ENCODE measurements at regions not wholly inside any gene's neighbourhood (a gene's known extent, or its start where the extent isn't known, plus 50 kb on each side); places are given as distances from the start of the nearest gene placed in this dataset.
A peak's percentile ranks its signal among the peaks of the same experiment; 100 is the strongest.

- no peak for DNase-seq
These were observed 511.4 kb upstream of the KLF12 start for GRCh38 chr13:74645586-74645985.

GRCh38 chr13:74644229-74644628 lies 510.0 kb upstream of the KLF12 start:
- no peak for DNase-seq

DNA sequence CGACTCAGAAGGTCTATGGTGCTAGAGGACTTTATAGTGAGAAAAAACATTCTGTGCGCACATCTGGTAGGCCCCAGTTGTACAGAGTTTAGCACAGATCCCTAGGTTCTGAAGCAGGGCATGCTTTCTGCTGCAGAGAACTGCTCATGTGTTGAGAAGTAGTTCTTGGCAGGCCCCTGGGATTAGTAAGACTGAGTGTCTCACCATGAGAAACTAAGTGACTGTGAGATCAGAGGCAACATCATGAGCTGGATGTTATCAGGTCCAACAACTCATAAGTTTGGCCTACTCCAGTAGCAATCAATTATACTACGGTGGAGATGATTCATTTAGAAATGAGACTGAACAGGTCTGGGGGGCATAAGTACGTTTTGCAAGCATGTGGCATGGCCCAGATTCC lies 507.4 kb upstream of the KLF12 start:
- no peak for DNase-seq

- no peak for DNase-seq
These were observed 499.5 kb upstream of the KLF12 start for GRCh38 chr13:74633734-74634133.

GRCh38 chr13:74629985-74630384 lies 495.8 kb upstream of the KLF12 start:
- no peak for DNase-seq

DNA sequence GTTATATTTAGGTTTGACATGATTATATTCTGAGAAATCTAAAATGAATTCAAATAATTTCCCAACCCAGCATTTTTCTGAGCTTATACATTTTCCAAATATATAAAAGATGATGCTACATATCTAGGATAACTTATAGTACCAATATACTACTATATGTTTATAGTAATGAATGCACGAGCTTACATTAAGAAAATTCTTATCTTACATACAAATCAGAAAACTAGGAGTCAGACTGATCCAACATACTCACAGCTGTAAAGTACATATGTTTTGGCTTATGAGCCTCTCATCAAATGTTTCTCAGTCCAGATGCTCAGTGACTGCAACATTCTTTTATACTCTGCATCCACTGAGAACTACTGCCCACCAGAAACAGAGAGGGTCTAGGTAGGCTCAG lies 491.3 kb upstream of the KLF12 start:
- DNase-seq = no peak

- DNase-seq = no peak
These were observed 489.6 kb upstream of the KLF12 start for GRCh38 chr13:74623761-74624160.

GRCh38 chr13:74622284-74622683 lies 488.1 kb upstream of the KLF12 start:
- DNase-seq = no peak

- no peak for DNase-seq
These were observed 486.5 kb upstream of the KLF12 start for GRCh38 chr13:74620711-74621110.

- no peak for DNase-seq
These were observed 486.1 kb upstream of the KLF12 start for GRCh38 chr13:74620308-74620707.

DNA sequence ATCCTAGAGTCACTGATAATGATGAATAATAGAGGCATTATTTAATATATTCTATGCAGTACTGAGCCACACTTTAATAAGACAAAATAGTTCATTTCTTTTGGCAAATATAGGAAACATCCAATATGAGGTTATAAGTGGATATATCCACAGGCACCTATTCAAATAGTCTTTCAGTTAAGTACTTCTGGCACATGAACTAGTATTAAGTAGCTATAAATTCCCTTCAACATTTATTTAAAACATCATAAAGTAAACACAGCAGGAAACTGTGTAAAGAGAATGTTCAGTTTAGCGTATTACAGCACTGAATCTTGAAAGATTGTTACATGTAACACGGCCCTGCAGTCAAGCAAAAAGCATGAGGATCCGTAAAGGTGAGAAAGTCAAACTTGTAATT lies 463.3 kb upstream of the KLF12 start:
- no peak for DNase-seq

- no peak for DNase-seq
These were observed 462.5 kb upstream of the KLF12 start for GRCh38 chr13:74596691-74597090.

DNA sequence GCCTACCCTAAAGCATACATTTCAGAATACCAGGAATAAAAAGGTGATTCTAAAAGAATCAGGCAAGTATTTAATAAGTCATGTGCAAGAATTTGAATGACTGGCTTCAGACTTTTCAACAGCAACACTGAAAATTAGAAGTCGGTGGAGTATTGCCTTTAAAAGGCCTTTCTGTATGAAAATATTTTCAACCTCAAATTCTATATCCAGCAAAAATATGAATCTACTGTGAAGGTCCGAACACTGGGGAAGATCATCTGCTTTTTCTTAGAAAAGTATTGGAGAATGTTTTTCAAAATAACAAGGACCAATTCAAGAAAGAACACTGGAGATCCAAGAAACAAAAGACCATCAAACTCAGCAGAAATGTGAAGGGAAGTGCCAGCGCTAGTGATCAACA lies 459.5 kb upstream of the KLF12 start:
- DNase-seq = no peak

- no peak for DNase-seq
These were observed 452.6 kb upstream of the KLF12 start for GRCh38 chr13:74586847-74587246.

DNA sequence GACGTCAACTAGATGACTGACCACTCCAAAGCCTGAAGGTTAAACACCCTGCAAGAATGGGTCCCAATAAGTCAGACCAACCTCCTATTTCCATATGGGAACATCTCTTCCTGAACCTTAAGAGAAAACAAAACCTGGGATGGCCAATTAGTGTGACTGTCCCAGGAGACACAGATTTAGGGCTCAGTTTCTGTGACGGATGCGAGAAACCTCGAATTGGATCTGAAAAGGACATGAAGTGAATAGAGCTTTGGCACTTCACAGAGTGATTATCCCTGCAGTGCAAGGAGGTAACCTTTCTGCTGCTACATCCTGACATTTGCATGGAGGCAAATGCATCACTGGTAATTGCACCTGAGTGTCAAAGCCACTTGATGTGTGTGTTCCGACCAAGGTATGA lies 442.2 kb upstream of the KLF12 start:
- DNase-seq = no peak

- DNase-seq = peak; percentile 79
These were observed 441.5 kb upstream of the KLF12 start for GRCh38 chr13:74575729-74576125.

DNA sequence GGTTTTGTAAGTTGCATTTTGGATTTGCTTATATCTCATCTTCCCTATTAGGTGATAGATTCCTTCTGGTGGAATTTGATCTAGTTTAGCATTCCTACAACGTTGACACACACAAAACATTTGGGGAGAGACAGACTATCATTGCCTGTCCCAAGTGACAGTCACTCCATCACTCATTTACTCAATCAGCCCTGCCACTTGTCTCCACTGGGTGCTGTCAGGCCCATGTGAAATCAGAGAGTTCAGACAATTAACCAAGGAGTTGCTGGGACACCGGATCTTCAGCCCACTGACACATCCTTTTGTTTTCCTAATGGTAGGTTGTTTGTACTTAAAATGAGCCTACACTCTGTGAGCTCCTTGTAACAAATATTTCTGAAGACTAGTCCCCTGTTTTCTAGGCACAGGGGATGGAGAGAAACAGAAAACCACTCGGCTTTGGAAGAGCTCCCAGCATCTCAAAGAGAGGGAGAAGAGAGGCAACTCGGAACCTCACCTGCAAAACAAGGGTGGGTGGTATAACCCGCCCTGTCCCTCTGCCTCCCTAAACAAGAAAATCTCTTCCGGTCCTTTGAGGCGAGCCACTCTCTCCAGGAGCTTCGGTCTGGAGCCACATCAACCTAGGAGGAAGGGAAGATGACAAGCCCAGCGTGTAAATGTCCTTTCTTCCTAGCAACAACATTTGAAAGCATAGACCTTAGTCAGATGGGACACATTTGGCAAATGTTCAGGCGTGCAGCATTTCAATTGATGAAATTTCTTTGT lies 440.9 kb upstream of the KLF12 start:
- DNase-seq = no peak

GRCh38 chr13:74573654-74574053 lies 439.4 kb upstream of the KLF12 start:
- no peak for DNase-seq

GRCh38 chr13:74571811-74572210 lies 437.6 kb upstream of the KLF12 start:
- DNase-seq = no peak

GRCh38 chr13:74570834-74571233 lies 436.6 kb upstream of the KLF12 start:
- DNase-seq = no peak

DNA sequence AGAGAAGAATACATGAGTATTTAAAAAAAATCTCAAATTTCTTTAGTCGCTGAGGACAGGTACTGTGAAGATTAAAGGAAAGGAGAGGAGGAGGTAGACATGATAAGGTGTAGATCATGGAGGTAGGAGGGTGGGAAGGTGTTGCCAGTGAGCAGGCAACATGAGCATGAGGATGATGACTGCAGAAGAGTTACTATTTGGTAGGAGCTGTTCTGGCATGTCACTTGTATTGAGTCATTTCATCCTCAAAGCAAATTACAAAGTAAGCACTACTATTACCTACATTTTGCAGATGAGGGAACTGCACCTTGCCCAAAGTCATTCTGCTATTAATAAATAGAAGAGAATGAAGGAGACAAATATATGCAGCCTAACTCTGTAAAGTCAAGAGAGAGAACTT lies 435.8 kb upstream of the KLF12 start:
- no peak for DNase-seq

DNA sequence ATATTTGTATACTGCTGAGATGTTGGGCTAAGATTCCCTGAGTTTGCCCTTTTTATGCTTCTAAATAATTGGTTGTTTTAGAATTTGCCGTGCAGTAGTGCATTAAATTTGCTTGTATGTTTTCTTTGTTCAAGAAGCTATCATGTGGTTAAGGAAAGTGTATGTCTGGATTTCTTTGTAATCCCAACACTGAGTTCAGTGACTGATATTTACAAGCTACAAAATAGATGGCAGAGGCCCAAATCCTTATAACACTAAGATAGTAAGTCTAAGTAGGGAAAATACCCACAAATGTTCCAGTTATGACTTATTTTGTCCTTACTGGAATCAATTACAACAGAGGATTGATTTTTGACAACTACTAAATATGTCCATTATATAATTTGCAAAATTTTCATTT lies 435.0 kb upstream of the KLF12 start:
- DNase-seq = no peak

- no peak for DNase-seq
These were observed 433.3 kb upstream of the KLF12 start for GRCh38 chr13:74567485-74567884.

GRCh38 chr13:74562381-74562780 lies 428.2 kb upstream of the KLF12 start:
- DNase-seq = no peak

GRCh38 chr13:74561155-74561554 lies 427.0 kb upstream of the KLF12 start:
- no peak for DNase-seq

All from hematopoietic multipotent progenitor cell treated with erythropoietin and hydrocortisone succinate and interleukin-3 and kit ligand, for 8 days (in vitro differentiated cells).